HL-60 (cell line): ENCODE measurements at regions not wholly inside any gene's neighbourhood (a gene's known extent, or its start where the extent isn't known, plus 50 kb on each side); places are given as distances from the start of the nearest gene placed in this dataset.
"Not testable (repeated sequence)": the region's sequence is repeated elsewhere in the genome, so short reads cannot be mapped to it uniquely, and the experiment has no call there.

Experiments
- DNase-seq, 2 experiments: peaks; one replicate each; pipeline ENCODE4 v3.0.0-alpha.2; 2010 to 2020; ENCODE audit warnings: low read depth in 1 of 2, low spot score in 1 of 2
- H3K27ac ChIP-seq: fragments of 250-450 bp; sonication (Bioruptor Pico); replicated peaks from 2 replicates; pipeline ENCODE4 v1.5.1; 2020; ENCODE audit warnings: mild to moderate bottlenecking, moderate library complexity
- H3K27me3 ChIP-seq: fragments of 250-450 bp; sonication (Bioruptor Pico); 2 replicates; pipeline ENCODE4 v1.5.1; 2021; ENCODE audit warnings: mild to moderate bottlenecking, moderate library complexity; ENCODE audit not compliant: insufficient read depth, poor library complexity, severe bottlenecking
- H3K4me3 ChIP-seq: replicated peaks from 2 replicates; pipeline ENCODE4 v1.5.1; 2011; ENCODE audit warnings: mild to moderate bottlenecking, control low read depth, low read length; ENCODE audit not compliant: insufficient read depth

GRCh38 chr4:49517485-49518205 lies 531.6 kb downstream of the CWH43 start:
- H3K27me3 ChIP-seq, H3K4me3 ChIP-seq, DNase-seq, H3K27ac ChIP-seq: not testable (repeated sequence)

GRCh38 chr4:49519150-49520035 lies 533.3 kb downstream of the CWH43 start:
- H3K4me3 ChIP-seq, DNase-seq, H3K27me3 ChIP-seq, H3K27ac ChIP-seq: not testable (repeated sequence)

GRCh38 chr4:49523816-49524765 lies 538.0 kb downstream of the CWH43 start:
- H3K27me3 ChIP-seq, H3K4me3 ChIP-seq, DNase-seq, H3K27ac ChIP-seq: not testable (repeated sequence)

- not testable (repeated sequence) for H3K27ac ChIP-seq, H3K4me3 ChIP-seq, DNase-seq, H3K27me3 ChIP-seq
Observed at GRCh38 chr4:49558916-49559676, 573.0 kb downstream of the CWH43 start.

- not testable (repeated sequence) for H3K27me3 ChIP-seq, H3K27ac ChIP-seq, DNase-seq, H3K4me3 ChIP-seq
Observed at GRCh38 chr4:49560131-49560816, 574.2 kb downstream of the CWH43 start.

- H3K4me3 ChIP-seq, H3K27me3 ChIP-seq, H3K27ac ChIP-seq, DNase-seq: not testable (repeated sequence)
Observed at GRCh38 chr4:49560883-49561282, 574.8 kb downstream of the CWH43 start.

- DNase-seq, H3K27me3 ChIP-seq, H3K27ac ChIP-seq, H3K4me3 ChIP-seq: not testable (repeated sequence)
Observed at GRCh38 chr4:49570248-49570647, 584.2 kb downstream of the CWH43 start.

GRCh38 chr4:49573666-49574215 lies 587.7 kb downstream of the CWH43 start:
- H3K27ac ChIP-seq, H3K27me3 ChIP-seq, H3K4me3 ChIP-seq, DNase-seq: not testable (repeated sequence)

- not testable (repeated sequence) for H3K27ac ChIP-seq, DNase-seq, H3K4me3 ChIP-seq
Observed at GRCh38 chr4:49575250-49575649, 589.2 kb downstream of the CWH43 start.

GRCh38 chr4:49578371-49578770 lies 592.3 kb downstream of the CWH43 start:
- DNase-seq, H3K27ac ChIP-seq, H3K4me3 ChIP-seq, H3K27me3 ChIP-seq: not testable (repeated sequence)

More at GRCh38 chr4:49575250-49575649, 589.2 kb downstream of the CWH43 start:
- H3K27me3 ChIP-seq, result not testable (repeated sequence)

- H3K4me3 ChIP-seq, H3K27me3 ChIP-seq, H3K27ac ChIP-seq, DNase-seq: not testable (repeated sequence)
Observed at GRCh38 chr4:49578899-49579298, 592.8 kb downstream of the CWH43 start.

- DNase-seq, H3K4me3 ChIP-seq, H3K27me3 ChIP-seq, H3K27ac ChIP-seq: not testable (repeated sequence)
Observed at GRCh38 chr4:49580166-49580565, 594.1 kb downstream of the CWH43 start.

- DNase-seq, H3K4me3 ChIP-seq, H3K27ac ChIP-seq, H3K27me3 ChIP-seq: not testable (repeated sequence)
Observed at GRCh38 chr4:49588401-49588800, 602.3 kb downstream of the CWH43 start.
